Activated CD4-positive, alpha-beta T cell treated with anti-CD3 and anti-CD28 coated beads for 24 hours (primary cell): ENCODE measurements at regions not wholly inside any gene's neighbourhood (a gene's known extent, or its start where the extent isn't known, plus 50 kb on each side); places are given as distances from the start of the nearest gene placed in this dataset.

ENCODE experiments used
- DNase-seq, 2 donors: peaks; one replicate each; pipeline ENCODE4 v3.0.0-alpha.2; 2020; ENCODE audit warnings: low read depth in 2 of 2

GRCh38 chr15:100735129-100736053 lies 133.0 kb downstream of the ASB7 start:
- DNase-seq = no peak

DNA sequence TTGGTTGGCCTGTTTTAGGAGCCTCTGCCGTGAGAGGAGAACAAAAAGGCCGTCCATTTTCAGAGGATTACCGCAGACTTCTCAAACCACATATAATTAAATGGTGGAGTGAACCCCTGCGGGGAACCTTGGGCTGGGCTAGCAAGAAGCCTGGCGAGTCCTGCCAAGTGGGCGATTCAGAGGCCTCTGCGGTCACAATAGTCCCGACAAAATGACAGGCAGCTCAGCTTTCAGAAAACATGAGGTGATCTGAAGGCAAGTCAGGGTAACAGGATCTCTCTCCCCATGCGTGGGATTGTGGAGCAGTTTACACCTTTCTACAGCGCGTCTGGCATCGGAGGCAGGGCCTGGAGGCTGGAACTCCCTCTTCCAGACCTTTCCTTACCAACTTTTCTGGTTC lies 134.8 kb downstream of the ASB7 start:
- DNase-seq = no peak

GRCh38 chr15:100738614-100739013 lies 136.2 kb downstream of the ASB7 start:
- no peak for DNase-seq

DNA sequence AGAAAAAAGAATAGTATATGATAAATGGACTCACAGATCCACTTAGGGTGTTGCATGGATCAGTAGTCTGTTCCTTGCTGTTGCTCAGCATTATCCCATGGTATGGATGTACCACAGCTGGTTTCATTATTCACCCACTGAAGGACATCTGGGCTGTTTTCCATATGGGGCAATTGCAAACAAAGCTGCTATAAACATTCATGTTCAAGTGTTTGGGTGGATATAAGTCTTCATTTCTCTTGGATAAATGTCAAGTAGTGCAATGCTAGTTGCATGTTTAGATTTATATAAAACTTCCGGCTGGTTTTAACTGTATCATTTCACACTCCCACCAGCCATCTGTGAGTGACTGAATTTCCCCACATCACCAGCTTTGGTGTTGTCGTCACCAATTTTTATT lies 137.7 kb downstream of the ASB7 start:
- no peak for DNase-seq

GRCh38 chr15:100751585-100751984 lies 128.0 kb upstream of the ALDH1A3 start:
- no peak for DNase-seq

DNA sequence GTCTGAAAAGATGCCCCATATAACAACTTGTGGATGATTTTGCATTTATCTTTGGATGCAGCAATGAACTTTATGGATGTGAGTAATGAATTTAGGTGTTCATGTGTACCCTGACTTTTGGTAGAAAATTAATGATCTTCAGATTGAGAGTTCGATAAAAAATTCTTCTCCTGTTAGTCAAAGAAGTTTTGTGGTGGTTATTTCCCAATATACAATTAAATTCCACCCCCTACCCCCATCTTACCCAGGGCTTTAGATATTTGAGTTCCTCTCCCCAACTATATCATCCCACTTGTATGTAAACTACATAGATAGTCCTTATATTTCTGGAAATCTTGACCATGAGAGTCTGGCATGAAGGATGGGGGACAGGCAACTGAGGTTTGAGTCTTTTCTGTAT lies 126.1 kb upstream of the ALDH1A3 start:
- no peak for DNase-seq

GRCh38 chr15:100757661-100758060 lies 122.0 kb upstream of the ALDH1A3 start:
- DNase-seq = no peak

DNA sequence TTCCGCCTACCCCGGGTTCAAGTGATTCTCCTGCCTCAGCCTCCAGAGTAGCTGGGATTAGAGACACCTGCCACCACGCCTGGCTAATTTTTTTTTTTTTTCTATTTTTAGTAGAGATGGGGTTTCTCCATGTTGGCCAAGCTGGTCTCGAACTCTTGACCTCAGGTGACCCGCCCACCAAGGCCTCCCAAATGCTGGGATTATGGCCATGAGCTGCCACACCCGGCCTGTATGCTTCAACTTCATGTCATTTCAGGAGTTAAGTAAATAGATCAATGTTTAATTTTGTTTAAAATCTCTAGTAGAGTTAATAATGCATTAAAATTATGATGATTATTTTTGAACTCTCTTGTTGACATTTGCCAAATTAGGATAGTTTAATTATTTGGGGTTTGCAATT lies 121.1 kb upstream of the ALDH1A3 start:
- DNase-seq = no peak

DNA sequence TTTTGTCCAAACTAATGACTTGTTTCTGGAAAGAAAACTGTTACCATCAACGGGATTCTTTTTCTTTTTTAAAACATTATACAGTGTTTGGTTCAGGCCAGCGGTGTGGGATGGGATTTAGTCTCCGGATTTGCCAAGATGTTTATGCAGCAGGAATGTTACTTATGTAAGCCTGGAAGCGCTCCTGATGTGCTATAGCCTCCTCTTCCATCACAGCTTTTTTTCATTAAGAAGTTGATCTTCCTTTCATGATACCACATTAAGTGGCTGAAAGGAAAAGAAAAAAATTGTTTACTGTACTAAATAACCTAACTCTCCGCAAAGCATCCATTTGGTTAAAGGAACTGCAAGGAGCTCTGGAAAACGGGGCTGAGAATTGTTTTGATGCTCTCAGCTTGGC lies 120.5 kb upstream of the ALDH1A3 start:
- no peak for DNase-seq

- DNase-seq = no peak
Observed at GRCh38 chr15:100759698-100760356, 119.8 kb upstream of the ALDH1A3 start.

DNA sequence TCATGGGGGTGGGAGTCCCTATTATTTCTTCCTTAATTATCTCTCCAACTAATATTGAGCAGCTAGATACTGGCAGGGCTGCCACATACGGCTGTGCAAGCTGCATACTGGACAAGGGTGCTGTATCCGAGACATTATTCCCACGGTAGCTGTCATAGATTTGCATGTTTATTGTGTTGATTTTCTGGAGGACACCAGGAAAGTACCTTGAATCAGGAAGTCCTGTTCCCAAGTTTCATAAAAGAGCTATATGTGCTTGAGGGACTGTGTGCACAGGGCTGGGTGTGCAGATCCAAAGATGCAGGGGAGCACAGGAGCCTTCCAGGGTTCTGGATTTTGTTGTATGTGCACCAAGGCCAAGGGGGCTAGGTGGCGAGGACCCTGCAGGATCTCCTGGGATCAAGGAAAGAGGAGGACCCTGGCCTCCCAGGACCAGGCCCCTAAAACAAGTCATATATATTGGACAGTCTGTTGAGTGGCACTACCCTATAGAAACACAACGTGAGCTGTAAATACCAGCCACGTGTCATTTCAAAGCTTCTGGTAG lies 119.2 kb upstream of the ALDH1A3 start:
- no peak for DNase-seq

DNA sequence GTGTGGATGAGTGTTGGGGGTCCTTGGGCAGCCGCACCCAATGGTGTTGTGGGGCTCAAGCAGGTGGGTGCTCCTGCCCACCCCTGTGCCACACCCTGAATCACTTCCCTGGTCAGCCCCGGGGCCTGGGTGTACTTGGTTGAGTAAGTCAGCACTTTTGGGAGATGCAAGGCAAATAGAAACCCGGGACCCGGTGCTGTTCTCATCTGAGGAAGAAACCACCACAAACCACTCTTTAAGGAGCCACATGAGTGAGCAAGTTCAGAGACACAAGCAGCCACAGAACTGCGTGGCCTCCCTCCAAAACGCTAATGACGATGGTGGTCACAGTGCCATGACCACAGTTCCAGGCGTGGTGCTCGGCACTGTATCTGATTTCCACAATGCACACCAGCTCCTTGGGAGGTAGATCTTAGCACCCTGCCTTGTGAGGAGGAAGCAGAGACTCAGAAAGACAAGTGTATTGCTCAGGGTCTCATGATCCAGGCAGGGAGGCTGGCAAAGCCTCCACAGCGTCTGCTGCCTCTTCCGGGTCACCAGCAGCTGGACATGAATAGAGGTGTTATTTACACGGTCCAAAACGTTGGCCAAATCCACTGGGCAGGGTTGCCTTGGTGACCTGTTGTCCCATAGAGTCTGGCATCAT lies 118.2 kb upstream of the ALDH1A3 start:
- no peak for DNase-seq

DNA sequence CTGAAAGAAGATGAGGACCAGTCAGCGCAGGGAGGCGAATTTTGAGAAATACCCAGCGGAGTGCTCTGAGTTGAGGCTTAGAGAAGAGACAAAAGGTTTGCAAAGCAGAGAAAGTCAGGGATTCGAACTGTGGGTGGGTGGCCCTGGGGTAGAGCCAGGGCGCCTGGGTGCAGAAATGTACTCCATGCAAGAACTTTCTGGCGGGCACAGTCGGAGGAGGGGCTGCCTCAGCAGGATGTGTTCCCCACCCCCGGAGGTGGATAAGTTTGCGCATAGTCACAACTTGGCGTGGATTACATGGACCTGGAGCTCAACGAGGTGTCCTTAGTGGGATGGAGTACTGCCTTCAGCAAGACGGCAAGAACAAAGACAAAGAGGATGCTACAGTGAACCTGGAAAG lies 117.3 kb upstream of the ALDH1A3 start:
- DNase-seq = no peak

DNA sequence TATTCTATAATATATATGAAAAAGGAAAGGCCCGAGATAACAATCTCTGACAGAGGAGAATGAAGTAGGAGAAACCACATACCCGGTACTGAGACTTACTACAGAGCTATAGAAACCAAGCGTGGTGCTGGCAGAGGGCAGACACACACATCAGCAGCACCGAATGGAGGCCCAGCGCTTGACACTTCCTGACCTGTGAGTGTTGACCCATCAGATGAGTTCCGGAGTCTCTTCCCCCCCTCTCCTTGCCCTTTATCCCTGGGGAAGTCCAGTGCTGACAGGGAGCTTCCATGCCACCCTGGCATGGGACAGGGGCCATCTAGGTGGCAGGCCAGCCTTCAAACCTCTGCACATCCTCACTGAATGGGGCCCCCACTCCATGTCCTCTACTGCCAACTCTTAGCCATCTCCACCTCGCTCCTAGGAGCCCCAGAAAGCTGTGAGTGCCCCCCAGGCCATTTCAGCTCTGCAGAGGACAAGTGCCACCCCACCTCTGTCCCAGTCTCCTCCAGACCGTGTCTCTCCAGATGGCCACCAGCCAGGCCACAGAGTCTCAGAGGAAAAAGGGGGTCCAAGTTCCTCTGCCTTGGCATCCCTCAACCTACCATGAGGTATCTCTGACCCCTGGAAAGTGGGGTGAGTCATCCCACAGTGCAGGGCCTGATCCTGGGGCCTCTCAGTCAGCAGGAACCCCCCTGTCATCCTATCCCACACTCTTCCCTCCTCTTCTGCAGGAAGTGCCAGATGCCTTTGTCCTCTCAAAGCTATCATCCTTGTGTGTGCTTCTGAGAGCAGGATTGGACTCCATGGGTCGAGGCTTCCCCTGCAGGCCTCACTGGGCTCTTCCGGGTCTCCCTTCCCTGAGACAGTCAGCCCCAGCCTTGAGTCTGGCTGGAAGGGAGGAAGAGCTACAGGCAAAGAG lies 116.5 kb upstream of the ALDH1A3 start:
- no peak for DNase-seq

DNA sequence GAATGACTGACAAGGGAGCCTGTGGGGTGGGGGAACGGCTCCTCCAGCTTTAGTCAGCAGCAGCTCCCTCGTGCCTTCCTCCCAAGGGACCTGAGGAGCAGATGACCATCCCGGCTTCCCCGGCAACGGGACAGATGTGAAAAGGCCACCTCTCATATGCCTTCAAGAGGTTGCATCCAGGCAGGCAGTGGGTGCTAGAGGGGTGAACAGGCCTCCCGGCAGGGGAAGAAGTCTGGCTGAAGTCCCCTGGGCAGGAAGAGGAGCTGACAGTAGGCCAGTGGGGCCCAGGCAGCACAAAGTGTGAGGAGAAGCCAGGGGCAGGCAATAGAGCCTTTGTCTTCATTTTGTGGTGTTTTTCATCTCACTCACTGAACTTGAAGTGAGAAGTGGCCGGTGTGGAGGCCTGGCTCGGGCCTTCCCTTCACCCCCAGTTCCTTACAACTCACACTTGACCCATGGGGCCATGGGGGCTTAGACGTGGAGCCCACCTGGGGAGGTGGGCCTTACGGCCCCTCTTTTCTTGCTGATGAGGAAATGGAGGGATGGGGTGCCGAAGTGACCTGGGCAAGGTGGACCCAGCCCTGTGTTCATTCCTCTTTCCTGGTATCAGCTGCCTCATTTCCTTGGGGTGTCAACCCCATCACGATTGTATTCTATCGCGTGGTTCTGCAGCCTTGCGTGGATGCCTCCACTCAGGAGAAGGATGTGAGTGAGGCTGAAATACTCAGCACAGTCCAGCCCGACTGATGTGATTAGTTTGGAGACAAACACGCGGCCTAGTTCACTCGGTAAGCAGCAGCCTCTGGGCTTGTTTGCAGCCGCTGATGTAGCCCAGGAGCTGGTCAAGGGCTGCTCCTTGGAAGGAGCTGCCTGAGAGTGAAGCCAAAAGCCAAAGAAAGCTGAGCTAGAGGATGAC lies 115.5 kb upstream of the ALDH1A3 start:
- no peak for DNase-seq

GRCh38 chr15:100764778-100765466 lies 114.7 kb upstream of the ALDH1A3 start:
- DNase-seq = no peak

GRCh38 chr15:100765467-100766241 lies 114.0 kb upstream of the ALDH1A3 start:
- DNase-seq = no peak

- no peak for DNase-seq
Observed at GRCh38 chr15:100766243-100767000, 113.2 kb upstream of the ALDH1A3 start.
